BJ (cell line): ENCODE measurements at regions not wholly inside any gene's neighbourhood (a gene's known extent, or its start where the extent isn't known, plus 50 kb on each side); places are given as distances from the start of the nearest gene placed in this dataset.

Experiments used
- CTCF ChIA-PET: fragments of 350-600 bp; formaldehyde crosslinking; extraction: SDS; loops from one replicate; lab custom pipeline; 2021; ENCODE audit warnings: antibody characterized with exemption, inconsistent platforms; lab: Yijun Ruan, JAX
- POLR2A ChIA-PET: fragments of 300-600 bp; sonication (Branson Sonifier 250); formaldehyde crosslinking; extraction: SDS; loops from one replicate; lab custom pipeline; 2021; ENCODE audit warnings: antibody characterized with exemption; lab: Charles Lee
- DNase-seq: peaks from one replicate; pipeline ENCODE4 v3.0.0-alpha.2; 2011; ENCODE audit warnings: low read depth
- H3K27me3 ChIP-seq: 2 replicates; pipeline ENCODE4 v1.6.0; 2011; ENCODE audit warnings: low read length; ENCODE audit not compliant: control insufficient read depth, insufficient read depth
- H3K36me3 ChIP-seq: 2 replicates; pipeline ENCODE4 v1.5.1; 2011; ENCODE audit warnings: low read length; ENCODE audit not compliant: control insufficient read depth, insufficient read depth
- H3K4me3 ChIP-seq: 2 replicates; pipeline ENCODE4 v1.5.1; 2011; ENCODE audit warnings: low read depth, mild to moderate bottlenecking, control low read depth, low read length
- CTCF ChIP-seq: IDR thresholded peaks from 2 replicates; pipeline ENCODE4 v1.5.1; 2011; ENCODE audit warnings: low read depth, mild to moderate bottlenecking, control low read depth, inconsistent platforms, low read length, moderate library complexity; ENCODE audit not compliant: insufficient read depth

- no peak for TF ChIP-seq CTCF
- DNase-seq = no peak
- ChIA-PET POLR2A (no interaction called here), CTCF (no interaction called here)
- H3K36me3 ChIP-seq = no peaks in the 10 kb centered on the region
- no peaks in the 10 kb centered on the region for H3K27me3 ChIP-seq
- no peak overlapping the region for H3K4me3 ChIP-seq
Observed at GRCh38 chr2:185428000-185428399, 310.6 kb upstream of the FSIP2 start.

- no peak for DNase-seq
- CTCF ChIA-PET = no interaction called here
- H3K36me3 ChIP-seq = no peaks in the 10 kb centered on the region
- H3K27me3 ChIP-seq = no peaks in the 10 kb centered on the region
- no peak for TF ChIP-seq CTCF
- POLR2A ChIA-PET = no interaction called here
- H3K4me3 ChIP-seq = no peak overlapping the region
Observed at GRCh38 chr2:185433824-185434223, 304.8 kb upstream of the FSIP2 start.

DNA sequence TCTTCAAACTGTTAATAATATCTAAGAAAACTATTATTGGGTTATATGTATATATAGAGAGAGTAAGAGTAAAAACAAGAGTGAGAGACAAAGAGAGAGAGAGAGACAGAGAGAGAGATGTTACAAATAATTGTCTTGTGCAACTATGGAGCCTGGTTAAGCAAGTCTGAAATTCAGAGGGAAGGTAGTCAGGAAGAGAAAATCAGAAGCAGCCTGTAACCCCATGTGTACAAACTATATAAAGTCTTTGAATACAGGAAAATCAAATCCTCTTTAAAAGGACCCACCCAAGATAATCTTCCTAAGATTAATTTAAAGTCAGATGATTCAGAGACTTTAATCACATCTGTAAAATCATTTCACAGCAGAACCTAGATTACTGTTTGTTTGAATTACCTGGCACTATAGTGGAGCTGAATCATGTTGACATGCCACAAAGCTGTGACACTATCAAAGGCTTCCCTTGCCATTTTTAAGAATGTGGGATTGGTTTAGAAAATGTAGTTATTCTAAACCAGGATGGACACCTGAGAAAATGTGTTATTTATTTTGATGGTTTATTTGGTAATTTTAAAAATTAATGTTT, 301.7 kb upstream of the FSIP2 start:
- Histone ChIP-seq H3K36me3 (no peaks in the 10 kb centered on the region), H3K4me3 (no peak overlapping the region), H3K27me3 (no peaks in the 10 kb centered on the region)
- no peak for DNase-seq
- TF ChIP-seq CTCF = no peak
- POLR2A ChIA-PET = no interaction called here
- CTCF ChIA-PET = no interaction called here

DNA sequence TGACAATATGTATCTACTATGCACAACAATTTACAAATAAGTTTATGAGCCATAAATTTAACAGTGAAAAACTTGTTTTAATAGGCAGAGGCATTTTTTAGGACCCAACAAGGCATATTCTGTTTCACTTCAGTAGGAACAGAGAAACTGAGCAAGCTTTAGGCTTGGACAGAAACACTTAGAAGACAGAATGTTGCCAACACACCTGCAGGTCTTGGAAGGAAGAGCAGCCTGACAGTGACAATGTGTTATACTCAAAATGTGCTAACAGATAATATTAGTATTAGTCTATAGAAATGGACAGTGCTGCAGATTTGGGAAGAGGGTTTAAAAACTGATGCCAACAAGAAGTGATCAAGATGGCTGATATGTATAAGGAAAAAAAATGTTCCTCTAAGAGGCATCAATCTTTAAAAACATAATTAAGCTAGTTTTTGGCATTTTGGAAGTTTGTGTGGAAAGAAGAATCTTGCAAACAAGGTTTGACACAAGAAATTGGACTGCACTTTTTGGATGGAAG, 297.1 kb upstream of the FSIP2 start:
- H3K4me3 ChIP-seq = no peak overlapping the region
- ChIA-PET CTCF (no interaction called here), POLR2A (no interaction called here)
- H3K36me3 ChIP-seq = no peaks in the 10 kb centered on the region
- DNase-seq = no peak
- H3K27me3 ChIP-seq = no peaks in the 10 kb centered on the region
- no peak for TF ChIP-seq CTCF

GRCh38 chr2:185456517-185456916, 282.1 kb upstream of the FSIP2 start:
- H3K36me3 ChIP-seq = no peaks in the 10 kb centered on the region
- no peak for TF ChIP-seq CTCF
- POLR2A ChIA-PET = no interaction called here
- H3K27me3 ChIP-seq = no peaks in the 10 kb centered on the region
- CTCF ChIA-PET = no interaction called here
- peak; percentile 4 for DNase-seq
- H3K4me3 ChIP-seq = no peak overlapping the region
